GM12875 (cell line): ENCODE measurements at regions not wholly inside any gene's neighbourhood (a gene's known extent, or its start where the extent isn't known, plus 50 kb on each side); places are given as distances from the start of the nearest gene placed in this dataset.

Source experiments
- H3K4me3 ChIP-seq: one replicate; pipeline ENCODE4 v1.5.1; 2011; ENCODE audit warnings: low read depth, low read length, control low read depth
- CTCF ChIP-seq: IDR thresholded peaks from 2 replicates; pipeline ENCODE4 v1.5.1; 2011; ENCODE audit warnings: low read depth, mild to moderate bottlenecking, control low read depth, inconsistent platforms, low read length, moderate library complexity, borderline replicate concordance; ENCODE audit not compliant: insufficient read depth

- no peak for TF ChIP-seq CTCF
- no peak overlapping the region for H3K4me3 ChIP-seq
Measured at GRCh38 chr5:3394891-3395599, 200.6 kb upstream of the IRX1 start.

- no peak overlapping the region for H3K4me3 ChIP-seq
- TF ChIP-seq CTCF: no peak
Measured at GRCh38 chr5:3393920-3394597, 201.6 kb upstream of the IRX1 start.

- no peak for TF ChIP-seq CTCF
- H3K4me3 ChIP-seq: no peak overlapping the region
Measured at GRCh38 chr5:3393122-3393919, 202.3 kb upstream of the IRX1 start.

- TF ChIP-seq CTCF: no peak
- no peak overlapping the region for H3K4me3 ChIP-seq
Measured at GRCh38 chr5:3392306-3392939, 203.2 kb upstream of the IRX1 start.

- no peak overlapping the region for H3K4me3 ChIP-seq
- no peak for TF ChIP-seq CTCF
Measured at GRCh38 chr5:3391210-3391609, 204.4 kb upstream of the IRX1 start.

GRCh38 chr5:3389471-3390026 lies 206.1 kb upstream of the IRX1 start:
- TF ChIP-seq CTCF: no peak

More at GRCh38 chr5:3389471-3390026, 206.1 kb upstream of the IRX1 start:
- H3K4me3 ChIP-seq: no peak overlapping the region
